ENCODE measurements at regions not wholly inside any gene's neighbourhood (a gene's known extent, or its start where the extent isn't known, plus 50 kb on each side); places are given as distances from the start of the nearest gene placed in this dataset.
"Not testable (repeated sequence)": the region's sequence is repeated elsewhere in the genome, so short reads cannot be mapped to it uniquely, and the experiment has no call there.

- TF ChIP-seq POLR2A, CTCF, POLR2AphosphoS5, EP300 (IDR thresholded peaks at IDR 0.05): not testable (repeated sequence)
These were observed 119.0 kb upstream of the CENPW start for GRCh38 chr6:126220901-126221300.
